ENCODE measurements at regions not wholly inside any gene's neighbourhood (a gene's known extent, or its start where the extent isn't known, plus 50 kb on each side); places are given as distances from the start of the nearest gene placed in this dataset.

- no peak for ATAC-seq
- no peak for DNase-seq
Measured at GRCh38 chr10:81026591-81026990, 488.9 kb downstream of the SH2D4B start.

GRCh38 chr10:81027223-81027622, 489.5 kb downstream of the SH2D4B start:
- ATAC-seq (no peak), DNase-seq (no peak)

GRCh38 chr10:81027706-81028105, 490.0 kb downstream of the SH2D4B start:
- ATAC-seq (no peak), DNase-seq (no peak)

GRCh38 chr10:81031774-81032173, 494.1 kb downstream of the SH2D4B start:
- no peak for DNase-seq
- ATAC-seq: no peak

GRCh38 chr10:81034383-81034782, 496.7 kb downstream of the SH2D4B start:
- ATAC-seq (no peak), DNase-seq (no peak)

- no peak for DNase-seq
- no peak for ATAC-seq
Measured at GRCh38 chr10:81036257-81036656, 498.6 kb downstream of the SH2D4B start.

GRCh38 chr10:81040031-81040430, 502.3 kb downstream of the SH2D4B start:
- no peak for DNase-seq
- ATAC-seq: no peak

- ATAC-seq (no peak), DNase-seq (no peak)
Measured at GRCh38 chr10:81040940-81041339, 503.2 kb downstream of the SH2D4B start.

- ATAC-seq: no peak
- DNase-seq: no peak
Measured at GRCh38 chr10:81042647-81043046, 504.9 kb downstream of the SH2D4B start.

- no peak for ATAC-seq
- no peak for DNase-seq
Measured at GRCh38 chr10:81065474-81065873, 527.8 kb downstream of the SH2D4B start.

GRCh38 chr10:81068460-81068859, 530.8 kb downstream of the SH2D4B start:
- no peak for DNase-seq
- ATAC-seq: no peak

GRCh38 chr10:81071087-81071796, 533.5 kb downstream of the SH2D4B start:
- ATAC-seq (no peak), DNase-seq (no peak)

- ATAC-seq (no peak), DNase-seq (no peak)
Measured at GRCh38 chr10:81073155-81073554, 535.5 kb downstream of the SH2D4B start.

GRCh38 chr10:81081887-81082620, 544.4 kb downstream of the SH2D4B start:
- no peak for ATAC-seq
- no peak for DNase-seq

GRCh38 chr10:81082621-81083376, 545.1 kb downstream of the SH2D4B start:
- no peak for ATAC-seq
- no peak for DNase-seq

- DNase-seq (no peak), ATAC-seq (no peak)
Measured at GRCh38 chr10:81093056-81093455, 555.4 kb downstream of the SH2D4B start.

- ATAC-seq (no peak), DNase-seq (no peak)
Measured at GRCh38 chr10:81095238-81095637, 557.5 kb downstream of the SH2D4B start.

GRCh38 chr10:81096558-81096957, 558.9 kb downstream of the SH2D4B start:
- ATAC-seq (no peak), DNase-seq (no peak)

GRCh38 chr10:81101062-81101461, 563.4 kb downstream of the SH2D4B start:
- ATAC-seq (no peak), DNase-seq (no peak)

GRCh38 chr10:81104494-81104893, 566.8 kb downstream of the SH2D4B start:
- no peak for ATAC-seq
- no peak for DNase-seq

GRCh38 chr10:81108516-81109199, 571.0 kb downstream of the SH2D4B start:
- ATAC-seq (no peak), DNase-seq (no peak)

GRCh38 chr10:81109200-81109752, 571.6 kb downstream of the SH2D4B start:
- DNase-seq (no peak), ATAC-seq (no peak)
